ENCODE measurements at regions not wholly inside any gene's neighbourhood (a gene's known extent, or its start where the extent isn't known, plus 50 kb on each side); places are given as distances from the start of the nearest gene placed in this dataset.
"Not testable (repeated sequence)": the region's sequence is repeated elsewhere in the genome, so short reads cannot be mapped to it uniquely, and the experiment has no call there.

DNA sequence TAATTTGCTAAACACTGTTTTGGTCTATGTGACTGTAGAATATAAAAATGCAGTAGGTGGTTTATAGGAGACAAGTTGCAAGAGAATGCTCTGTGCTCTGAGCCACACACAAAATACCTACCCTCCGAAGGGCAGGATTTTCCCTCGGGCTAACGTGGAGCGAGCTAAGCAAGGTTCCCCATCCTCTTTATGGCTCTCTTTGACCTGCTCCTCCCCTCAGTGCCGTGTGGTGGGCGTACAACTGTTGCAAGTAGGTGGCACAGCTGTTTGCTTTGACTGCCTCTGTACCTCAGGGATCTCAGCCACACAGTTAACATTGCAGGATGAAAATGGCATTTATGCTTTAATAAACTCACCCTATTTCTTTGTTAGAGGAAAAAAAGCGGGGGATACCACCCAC, 339.1 kb downstream of the SATB1 start:
- in situ Hi-C loops (cut with MboI; ENCODE audit: low sequenced_read_pairs), result no loop called here

DNA sequence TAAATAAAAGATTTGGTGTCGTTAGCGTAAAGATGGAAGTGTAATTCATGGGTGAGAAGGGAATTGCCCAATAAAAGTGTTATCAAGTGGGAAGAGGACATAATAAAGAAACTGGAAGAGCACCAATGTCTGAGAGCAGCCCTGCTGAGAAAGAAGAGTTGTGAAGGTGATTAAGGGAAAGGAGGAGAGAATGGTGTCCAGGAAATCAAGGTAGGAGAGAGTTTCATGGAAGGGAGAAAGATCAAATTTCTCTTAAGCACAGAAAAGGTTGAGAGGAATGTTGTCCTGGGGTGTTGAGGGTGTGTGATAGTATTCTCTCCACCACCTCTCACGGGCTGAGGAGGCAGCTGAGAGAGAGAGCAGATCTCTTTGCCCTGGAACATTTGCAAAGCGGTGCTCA, 339.7 kb downstream of the SATB1 start:
- in situ Hi-C loops (cut with MboI; ENCODE audit: low sequenced_read_pairs), result no loop called here

DNA sequence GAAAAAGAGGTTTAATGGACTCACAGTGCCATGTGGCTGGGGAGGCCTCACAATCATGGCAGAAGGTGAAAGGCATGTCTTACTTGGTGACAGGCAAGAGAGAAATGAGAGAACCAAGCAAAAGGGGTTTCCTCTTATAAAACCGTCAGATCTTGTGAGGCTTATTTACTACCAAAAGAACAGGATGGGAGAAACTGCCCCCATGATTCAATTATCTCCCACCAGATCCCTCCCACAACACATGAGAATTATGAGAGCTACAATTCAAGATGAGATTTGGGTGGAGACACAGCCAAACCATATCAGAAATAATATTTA, 340.8 kb upstream of the TBC1D5 start:
- in situ Hi-C loops (cut with MboI; ENCODE audit: low sequenced_read_pairs), result not testable (repeated sequence)

DNA sequence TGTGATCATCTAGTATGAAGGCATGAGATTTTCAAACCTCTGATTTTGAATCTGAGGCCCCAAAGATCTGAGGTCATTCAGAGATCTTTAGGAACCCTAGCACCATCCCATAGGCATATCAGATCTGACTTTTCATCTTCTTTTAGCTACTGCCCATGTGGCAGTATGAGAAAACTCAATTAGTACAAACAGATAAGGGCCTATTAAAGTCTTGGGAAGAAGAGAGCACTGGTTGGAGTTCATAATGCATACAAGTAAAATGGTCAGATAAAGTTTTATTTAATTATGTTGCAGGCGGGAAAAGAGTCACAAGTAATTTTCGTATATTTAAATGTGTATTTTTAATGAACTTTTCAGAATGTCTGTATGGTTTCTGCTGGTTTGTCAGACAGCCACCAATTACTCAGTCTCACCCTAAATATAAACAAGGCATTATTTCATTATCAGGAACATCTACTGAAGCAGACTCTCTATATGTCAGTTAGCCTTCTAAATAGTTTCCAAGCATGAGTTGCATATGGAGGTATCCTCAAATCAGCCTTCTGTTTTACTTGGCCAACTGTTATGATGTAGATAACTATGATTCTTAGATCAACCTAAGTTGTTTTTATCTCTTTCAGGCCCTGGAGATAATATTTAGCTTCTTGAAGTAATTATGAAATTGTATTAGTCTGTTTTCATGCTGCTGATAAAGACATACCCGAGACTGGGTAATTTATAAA, 340.3 kb upstream of the TBC1D5 start:
- in situ Hi-C loops (cut with MboI; ENCODE audit: low sequenced_read_pairs), result no loop called here

DNA sequence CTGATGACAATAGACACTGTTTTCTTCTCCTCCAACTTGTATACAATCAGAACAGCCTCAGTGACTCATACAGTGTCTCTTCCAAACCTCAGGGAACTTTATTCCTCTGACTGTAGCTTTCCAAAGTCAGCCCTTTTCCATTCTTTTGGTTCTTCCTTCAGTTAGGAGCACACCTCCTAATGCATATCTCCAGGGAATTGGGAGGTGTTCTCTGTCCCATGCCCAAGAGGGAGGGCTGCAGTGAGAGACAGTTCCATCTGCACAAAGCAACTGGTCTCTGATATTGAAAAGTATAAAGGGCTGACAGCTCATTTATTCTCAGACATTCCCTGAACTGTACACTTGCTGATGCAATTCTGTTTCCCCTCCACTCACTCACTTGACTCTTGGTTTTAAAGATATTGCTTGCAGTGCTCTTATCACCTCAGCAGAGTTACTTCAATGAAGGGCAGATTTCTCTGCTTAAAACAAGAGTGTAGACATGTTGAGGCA, 337.8 kb upstream of the TBC1D5 start:
- in situ Hi-C loops (cut with MboI; ENCODE audit: low sequenced_read_pairs), result no loop called here

DNA sequence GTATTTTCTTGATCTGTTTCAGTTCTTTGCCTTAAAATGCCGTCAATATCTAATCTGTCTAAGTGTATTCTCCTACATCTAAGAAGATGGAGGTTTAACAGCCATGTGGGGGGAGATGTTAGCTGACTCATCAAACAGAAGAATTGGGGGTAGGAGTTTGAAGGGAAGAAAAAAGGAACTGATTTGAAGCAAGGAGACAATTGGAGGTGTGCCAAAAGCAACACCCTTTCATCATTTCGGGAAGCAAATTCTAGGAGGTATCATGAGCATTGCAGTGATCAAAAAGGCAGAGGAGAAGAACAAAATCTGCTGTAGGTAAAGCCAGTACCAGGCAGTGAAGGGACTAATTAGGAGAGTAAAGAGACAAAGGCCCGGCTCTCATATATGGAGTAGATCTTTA, 337.3 kb upstream of the TBC1D5 start:
- in situ Hi-C loops (cut with MboI; ENCODE audit: low sequenced_read_pairs), result no loop called here

DNA sequence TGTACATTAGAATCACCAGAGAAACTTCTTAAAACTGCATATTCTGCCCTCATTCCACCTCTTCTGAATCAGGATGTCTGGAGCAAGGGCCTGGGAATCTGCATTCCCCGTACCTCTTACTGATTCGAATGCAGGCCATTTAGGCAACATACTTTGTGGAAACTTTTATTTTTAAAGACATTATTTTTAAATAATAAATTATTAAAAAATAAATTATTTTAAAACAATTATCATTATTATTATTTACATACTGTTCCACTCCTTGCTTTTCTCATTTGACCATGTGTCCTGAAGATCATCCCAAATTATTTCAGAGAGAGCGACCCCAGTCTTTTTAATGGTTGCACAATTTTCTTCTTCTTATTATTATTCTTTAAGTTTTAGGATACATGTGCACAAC, 336.6 kb upstream of the TBC1D5 start:
- in situ Hi-C loops (cut with MboI; ENCODE audit: low sequenced_read_pairs), result no loop called here

DNA sequence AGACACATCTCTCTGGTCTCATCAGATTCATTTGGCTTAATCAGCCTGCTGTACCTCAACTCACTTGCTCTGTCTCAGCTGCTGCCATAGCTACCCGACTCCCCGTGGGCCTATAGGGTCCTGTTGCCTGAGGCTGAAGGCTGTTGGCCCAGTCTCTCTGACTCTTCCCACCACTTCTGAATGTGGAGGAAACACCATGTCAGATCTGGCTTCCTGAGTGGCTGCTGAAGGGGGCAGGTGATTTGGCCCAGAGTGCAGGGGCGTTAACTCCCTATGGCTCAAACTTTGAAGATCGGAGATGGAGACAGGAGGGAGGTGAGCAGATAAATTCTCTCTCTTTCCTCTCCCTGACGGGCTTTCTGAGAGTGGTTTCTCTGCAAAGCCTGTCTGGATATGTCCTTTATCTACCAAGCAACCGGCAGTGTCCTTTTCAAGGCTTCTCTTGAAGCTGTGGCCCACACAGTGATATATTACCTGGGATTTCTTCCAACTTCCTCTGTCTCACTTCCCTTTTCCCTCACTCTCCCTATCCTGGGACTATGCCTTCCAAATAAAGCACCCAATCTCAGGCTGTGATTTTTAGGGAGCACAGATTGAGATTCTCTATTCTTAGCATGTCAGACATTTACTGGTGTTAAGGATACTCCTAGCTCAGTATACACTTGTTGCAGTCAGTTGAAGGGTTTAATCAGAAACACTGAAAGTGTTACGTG, 334.9 kb upstream of the TBC1D5 start:
- in situ Hi-C loops (cut with MboI; ENCODE audit: low sequenced_read_pairs), result no loop called here

DNA sequence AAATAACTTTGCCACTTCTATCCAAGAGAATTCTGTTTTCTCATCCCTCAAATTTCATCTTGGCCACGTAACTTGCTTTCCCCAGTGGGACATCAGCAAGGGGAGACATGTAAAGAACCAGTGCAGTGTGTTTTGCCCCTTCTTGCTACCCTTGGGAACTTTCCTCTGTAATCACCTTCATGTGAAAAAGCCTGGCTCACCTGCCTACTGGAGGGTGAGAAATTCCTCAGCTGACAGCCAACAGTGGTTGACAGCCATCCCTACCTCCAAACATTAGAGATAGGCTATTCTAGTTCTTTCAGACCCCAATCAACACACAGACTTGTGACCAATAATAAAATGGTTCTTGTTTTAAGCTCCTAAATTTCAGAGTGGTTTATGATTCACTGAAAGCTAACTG, 333.9 kb upstream of the TBC1D5 start:
- in situ Hi-C loops (cut with MboI; ENCODE audit: low sequenced_read_pairs), result no loop called here

DNA sequence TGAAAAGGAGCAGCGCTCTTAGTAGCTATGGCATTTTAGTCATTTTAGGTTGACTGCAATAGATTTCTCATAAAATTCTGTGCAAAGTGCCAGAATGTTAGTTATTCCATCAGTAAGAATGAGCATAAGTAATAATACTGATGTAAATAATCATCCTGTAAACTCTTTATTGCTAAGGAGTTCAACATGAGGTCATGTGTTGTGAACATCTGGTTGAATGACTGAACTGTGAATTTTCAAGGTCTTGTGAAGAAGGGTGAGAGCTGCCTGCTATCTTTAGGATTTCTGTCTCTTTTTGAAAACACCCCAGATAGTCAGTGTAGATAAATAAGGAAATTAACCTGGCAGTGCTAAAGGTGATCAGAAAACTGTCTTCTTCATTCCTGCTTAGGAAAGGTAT, 333.4 kb upstream of the TBC1D5 start:
- in situ Hi-C loops (cut with MboI; ENCODE audit: low sequenced_read_pairs), result no loop called here

DNA sequence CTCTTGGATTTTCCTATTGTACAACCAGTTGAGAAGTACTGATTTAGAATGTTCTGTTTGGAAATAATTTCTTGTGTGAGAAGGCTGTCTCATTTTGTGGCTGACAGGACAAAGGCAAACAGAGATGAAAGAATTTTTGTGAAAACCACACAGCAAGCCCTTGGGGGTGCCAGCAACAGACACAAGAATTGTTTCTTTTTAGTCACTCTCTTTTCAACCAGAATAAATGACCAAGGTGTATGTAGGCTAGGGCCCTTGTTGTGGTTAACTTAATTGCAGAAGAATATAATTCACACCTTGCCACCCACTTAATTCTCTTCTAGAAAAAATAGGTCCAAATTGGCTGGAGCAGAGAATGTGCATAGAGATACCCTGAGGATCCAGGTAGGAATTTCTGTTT, 329.4 kb upstream of the TBC1D5 start:
- in situ Hi-C loops (cut with MboI; ENCODE audit: low sequenced_read_pairs), result no loop called here

DNA sequence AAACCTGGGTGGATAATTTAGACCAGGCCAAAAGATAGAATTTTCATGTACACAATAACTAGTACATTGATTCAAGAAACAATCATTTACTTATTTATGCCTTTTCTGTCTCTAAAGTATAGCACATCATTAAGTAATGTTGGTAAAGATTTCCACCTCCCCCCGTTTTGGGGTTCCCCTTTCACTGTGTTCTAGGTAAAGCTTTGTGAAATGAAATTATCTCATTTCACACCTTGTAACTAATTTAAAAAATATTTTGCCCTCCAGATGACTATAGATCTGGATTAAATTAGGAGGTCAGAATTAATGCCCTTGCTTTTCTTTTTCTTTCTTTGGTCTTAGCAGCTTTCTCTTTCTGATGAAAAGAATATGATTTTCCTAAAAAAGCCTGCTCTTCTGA, 328.5 kb upstream of the TBC1D5 start:
- in situ Hi-C loops (cut with MboI; ENCODE audit: low sequenced_read_pairs), result no loop called here

DNA sequence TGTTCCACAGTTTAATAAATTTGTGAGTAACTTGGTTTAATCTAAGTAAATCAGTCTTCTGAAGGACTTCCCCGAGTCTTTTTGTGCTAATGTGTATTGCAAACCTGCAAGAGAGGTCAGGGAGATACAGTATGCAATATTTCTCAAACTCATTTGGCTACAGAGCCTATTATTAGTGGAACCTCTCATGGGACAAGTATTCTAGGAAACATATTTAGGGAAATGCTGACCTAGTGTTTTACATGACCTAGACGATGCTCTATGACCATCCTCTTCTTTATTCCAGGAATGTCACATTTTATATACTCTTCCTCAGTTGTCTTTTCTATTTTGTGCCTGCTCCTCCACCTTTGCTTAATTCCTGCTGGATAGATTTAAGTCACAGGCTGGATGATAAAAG, 327.8 kb upstream of the TBC1D5 start:
- in situ Hi-C loops (cut with MboI; ENCODE audit: low sequenced_read_pairs), result no loop called here

DNA sequence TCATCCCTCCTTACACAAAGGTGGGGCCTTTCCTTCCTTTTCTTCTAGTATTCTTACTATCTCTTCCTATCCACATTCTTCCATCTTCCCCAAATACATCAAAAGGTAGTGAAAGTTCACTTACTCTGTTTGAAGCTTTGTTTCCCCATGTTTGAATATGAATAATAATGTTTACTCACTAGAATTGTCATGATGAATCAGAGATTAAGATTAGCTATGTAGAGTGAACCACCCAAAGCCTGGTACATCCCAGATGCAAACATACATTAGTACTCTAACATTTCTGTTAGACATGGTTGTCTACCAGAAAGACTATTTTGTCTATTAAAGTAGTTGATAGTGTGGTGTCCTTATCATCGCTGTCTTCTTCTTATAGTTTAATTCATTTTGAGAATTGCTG, 327.1 kb upstream of the TBC1D5 start:
- in situ Hi-C loops (cut with MboI; ENCODE audit: low sequenced_read_pairs), result no loop called here

DNA sequence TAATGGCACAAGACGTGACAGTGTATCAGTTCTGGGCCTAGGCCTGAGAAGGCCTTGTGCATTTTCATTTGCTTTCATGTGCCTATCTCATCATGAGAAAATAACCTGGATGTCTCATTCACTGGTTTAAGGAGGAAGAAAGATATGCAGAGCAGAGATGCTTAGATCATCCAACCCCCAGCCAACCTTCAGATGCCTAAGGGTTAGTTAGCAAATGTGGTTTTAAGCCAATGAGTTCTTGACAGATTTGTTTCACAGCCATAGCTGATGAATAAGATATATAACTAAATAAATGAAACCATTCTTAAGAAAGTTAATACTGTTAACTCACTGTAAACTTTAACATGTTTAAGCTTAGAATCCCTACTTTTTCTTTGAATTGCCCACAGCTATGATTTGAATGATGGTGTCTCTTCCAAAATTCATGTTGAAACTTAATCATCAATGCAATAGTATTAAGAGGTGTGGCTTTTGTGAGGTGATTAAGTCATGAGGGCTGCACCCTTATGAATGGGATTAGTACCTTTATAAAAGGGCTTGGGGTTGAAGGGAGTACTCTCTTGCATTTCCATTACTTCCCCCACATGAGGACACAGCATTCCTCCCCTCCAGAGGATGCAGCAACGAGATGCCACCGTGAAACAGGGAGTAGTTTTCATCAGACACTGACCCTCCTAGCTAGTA, 324.6 kb upstream of the TBC1D5 start:
- in situ Hi-C loops (cut with MboI; ENCODE audit: low sequenced_read_pairs), result no loop called here

DNA sequence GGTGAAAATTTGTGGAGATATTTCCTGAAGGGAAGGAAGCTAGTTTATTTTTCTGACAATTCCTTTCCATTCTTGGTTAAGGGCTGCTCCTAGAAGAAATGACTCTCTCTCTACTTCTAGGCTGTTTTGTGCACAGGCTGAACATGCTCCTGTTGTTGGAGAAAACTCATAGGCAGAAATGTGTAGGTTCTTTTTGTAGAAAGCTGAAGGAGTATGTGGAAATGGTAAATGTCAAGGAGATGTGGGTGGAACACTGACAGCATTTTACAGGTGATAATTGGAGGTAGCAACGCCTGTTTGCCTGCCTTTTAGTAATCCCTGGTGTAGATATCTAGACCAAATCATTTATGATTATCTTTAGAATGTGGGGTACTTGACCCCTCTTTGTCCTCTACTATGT, 322.2 kb upstream of the TBC1D5 start:
- in situ Hi-C loops (cut with MboI; ENCODE audit: low sequenced_read_pairs), result no loop called here

DNA sequence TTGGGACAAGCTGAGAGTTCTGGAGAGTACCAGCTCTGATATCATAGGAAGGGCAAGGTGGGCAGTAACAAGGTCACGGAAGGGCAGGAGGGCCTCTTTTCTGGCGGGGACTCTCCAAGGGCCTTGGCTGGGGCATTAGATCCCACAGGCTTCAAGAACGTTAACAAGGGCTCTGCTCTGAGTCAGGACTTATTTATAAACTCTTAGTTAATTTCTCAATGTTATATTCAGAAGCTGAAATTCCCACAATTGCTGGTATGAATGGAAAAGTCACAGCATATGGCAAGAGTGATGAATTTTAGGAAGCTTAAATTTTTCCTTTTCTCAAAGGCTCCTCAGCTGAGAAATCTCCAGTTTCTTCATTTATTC, 320.2 kb upstream of the TBC1D5 start:
- in situ Hi-C loops (cut with MboI; ENCODE audit: low sequenced_read_pairs), result no loop called here

DNA sequence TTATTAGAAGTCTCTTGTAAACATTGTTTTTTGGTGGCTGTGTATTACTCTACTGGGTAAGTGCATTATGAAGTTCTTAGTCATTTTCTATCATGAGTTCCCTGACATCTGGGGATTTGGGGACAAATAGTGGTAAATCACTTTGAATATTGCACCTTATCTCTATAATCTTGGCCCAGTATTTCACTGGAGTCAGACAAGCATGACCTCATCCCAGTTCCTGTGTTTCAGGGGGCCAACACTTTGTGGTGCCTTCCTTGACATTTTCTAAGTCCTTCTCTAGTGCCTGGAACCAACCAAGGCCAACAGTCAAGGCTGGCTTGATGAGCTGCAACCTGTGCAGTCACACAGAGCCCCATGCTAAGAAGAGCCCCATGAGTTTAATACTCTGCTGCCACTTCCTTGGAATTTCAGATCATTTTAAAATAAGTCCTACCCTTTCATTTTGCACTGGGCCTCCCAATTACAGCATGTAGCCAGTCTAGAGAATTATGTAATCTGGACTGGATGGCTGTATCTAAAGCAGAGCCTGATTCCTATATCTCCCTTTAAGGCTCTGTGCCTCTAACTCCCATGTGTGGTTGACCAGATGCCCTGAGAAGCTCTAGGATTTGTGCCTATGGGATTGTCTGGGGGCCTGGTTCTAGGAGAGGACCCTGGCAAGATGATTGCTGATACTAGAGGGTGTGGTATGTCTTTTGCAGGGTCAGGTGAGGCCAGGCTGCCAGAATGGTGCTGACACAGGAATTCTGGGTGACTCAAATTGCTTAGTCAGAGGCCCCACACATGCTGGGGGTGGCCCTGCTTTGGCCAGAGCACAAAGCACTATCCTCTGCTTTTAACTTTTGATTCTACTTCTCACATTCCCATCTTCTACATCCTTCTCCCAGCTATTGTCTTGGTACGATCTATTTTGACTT, 319.6 kb upstream of the TBC1D5 start:
- in situ Hi-C loops (cut with MboI; ENCODE audit: low sequenced_read_pairs), result no loop called here

DNA sequence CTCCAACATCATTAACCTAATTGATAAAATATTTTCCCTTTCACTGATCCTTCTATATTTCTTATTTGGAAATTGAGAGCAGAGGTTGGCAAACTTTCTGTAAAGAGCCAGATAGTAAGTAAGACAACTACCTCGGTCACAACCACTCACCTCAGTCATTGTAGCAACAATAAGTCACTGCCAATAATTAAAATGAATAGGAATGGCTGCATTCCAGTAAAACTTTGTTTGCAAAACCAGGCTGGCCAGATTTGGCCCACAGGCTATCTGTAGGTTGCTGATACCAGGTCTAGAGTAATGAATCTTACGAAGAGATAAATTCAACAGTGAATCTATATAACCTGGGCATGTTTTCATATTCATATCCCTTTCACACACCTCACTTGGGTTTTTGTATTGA, 316.2 kb upstream of the TBC1D5 start:
- in situ Hi-C loops (cut with MboI; ENCODE audit: low sequenced_read_pairs), result no loop called here

DNA sequence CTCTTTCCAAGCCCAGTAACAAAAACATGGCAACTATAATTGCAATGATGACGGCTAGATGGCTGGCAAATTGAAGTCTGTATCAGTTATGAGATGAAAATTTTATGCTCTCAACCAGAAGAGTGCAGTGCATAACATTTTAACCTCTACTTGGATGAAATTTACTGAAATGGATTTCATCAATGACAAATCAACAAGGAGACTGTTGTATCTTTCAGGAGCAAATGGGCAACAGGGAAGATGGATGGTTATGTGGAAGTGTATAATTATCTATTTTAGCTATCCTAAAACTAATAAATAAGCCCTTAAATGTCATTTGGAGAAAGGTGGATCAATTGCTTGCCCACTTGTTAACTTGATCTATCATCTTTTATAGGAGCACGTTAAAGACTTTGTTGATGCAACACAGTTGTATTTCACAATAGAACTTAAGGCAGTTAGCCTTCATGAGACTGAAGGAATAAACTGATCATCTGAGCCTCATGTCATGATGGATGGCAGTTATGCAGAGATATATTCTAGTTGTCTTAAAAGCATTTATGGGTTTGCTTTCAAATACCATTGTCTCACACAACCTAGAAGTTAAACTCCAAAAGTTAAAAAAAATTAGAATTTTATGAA, 315.1 kb upstream of the TBC1D5 start:
- in situ Hi-C loops (cut with MboI; ENCODE audit: low sequenced_read_pairs), result no loop called here

DNA sequence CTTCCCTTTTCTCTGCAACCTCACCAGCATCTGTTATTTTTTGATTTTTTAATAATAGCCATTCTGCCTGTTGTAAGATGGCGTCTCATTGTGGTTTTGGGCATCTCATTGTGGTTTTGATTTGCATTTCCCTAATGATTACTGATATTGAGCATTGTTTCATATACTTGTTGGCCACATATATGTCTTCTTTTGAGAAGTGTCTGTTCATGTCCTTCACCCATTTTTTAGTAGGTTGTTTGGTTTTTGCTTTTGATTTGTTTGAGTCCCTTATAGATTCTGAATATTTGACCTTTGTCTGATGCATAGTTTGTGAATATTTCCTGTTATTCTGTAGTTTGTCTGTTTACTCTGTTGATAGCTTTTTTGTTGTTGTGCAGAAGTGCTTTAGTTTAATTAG, 312.2 kb upstream of the TBC1D5 start:
- in situ Hi-C loops (cut with MboI; ENCODE audit: low sequenced_read_pairs), result no loop called here

All from HL-60/S4 treated with phorbol 12-myristate 13-acetate at 8.2 ng/mL for 4 days and 3 days (cell line).